BE2C (cell line): ENCODE measurements at regions not wholly inside any gene's neighbourhood (a gene's known extent, or its start where the extent isn't known, plus 50 kb on each side); places are given as distances from the start of the nearest gene placed in this dataset.
A peak's percentile ranks its signal among the peaks of the same experiment; 100 is the strongest.
"Not testable (repeated sequence)": the region's sequence is repeated elsewhere in the genome, so short reads cannot be mapped to it uniquely, and the experiment has no call there.

ENCODE experiments used
- DNase-seq: peaks from one replicate; pipeline ENCODE4 v3.0.0-alpha.2; 2020
- H3K27me3 ChIP-seq: fragments of 250-450 bp; sonication (Bioruptor Pico); 2 replicates; pipeline ENCODE4 v1.5.1; 2020; ENCODE audit warnings: mild to moderate bottlenecking
- H3K36me3 ChIP-seq: fragments of 250-450 bp; sonication (Bioruptor Pico); 2 replicates; pipeline ENCODE4 v1.5.1; 2020; ENCODE audit warnings: mild to moderate bottlenecking
- H3K4me1 ChIP-seq: fragments of 250-450 bp; sonication (Bioruptor Pico); 2 replicates; pipeline ENCODE4 v1.5.1; 2020
- H3K4me3 ChIP-seq: 2 replicates; pipeline ENCODE4 v1.5.1; 2011; ENCODE audit warnings: low read depth, low read length
- H3K9me3 ChIP-seq: fragments of 250-450 bp; sonication (Bioruptor Pico); 2 replicates; pipeline ENCODE4 v1.5.1; 2020
- TF ChIP-seq, protein P1 (sequence below): IDR thresholded peaks from 2 replicates; pipeline ENCODE4 v1.5.1; 2012; ENCODE audit warnings: mild to moderate bottlenecking, low read depth, low read length

DNA sequence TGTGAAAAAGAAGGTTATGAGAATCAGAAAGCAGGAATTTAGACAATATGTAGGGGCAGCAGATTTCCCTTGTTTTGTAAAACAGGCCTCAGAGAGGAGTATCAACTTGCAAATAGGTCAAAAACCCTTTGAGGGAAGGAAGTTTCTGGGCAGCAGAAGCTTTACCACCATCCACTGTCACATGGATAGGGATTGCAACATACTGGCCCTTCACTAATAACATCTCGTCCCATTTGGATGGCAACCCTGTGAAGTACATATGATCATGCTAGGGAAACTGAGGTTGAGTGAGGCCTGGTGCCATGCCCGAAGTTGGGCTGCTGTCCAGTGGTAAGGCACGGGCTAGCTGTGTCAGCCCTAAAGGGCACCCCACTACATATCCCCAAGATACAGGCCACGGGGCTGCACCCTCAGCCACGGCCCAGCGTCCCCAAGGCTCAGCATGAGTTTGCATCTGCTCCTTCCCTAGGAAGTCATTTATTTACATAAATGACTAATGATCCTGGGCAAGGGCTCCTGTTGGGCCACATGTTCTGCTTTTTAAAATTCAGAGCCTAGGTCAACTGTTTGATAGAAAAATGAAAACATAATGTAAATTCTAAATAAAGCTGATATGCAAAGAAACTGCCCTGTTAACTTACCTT, 310.4 kb upstream of the PLGLB1 start:
- H3K27me3 ChIP-seq, H3K9me3 ChIP-seq, H3K36me3 ChIP-seq, DNase-seq, H3K4me3 ChIP-seq, H3K4me1 ChIP-seq: not testable (repeated sequence)

DNA sequence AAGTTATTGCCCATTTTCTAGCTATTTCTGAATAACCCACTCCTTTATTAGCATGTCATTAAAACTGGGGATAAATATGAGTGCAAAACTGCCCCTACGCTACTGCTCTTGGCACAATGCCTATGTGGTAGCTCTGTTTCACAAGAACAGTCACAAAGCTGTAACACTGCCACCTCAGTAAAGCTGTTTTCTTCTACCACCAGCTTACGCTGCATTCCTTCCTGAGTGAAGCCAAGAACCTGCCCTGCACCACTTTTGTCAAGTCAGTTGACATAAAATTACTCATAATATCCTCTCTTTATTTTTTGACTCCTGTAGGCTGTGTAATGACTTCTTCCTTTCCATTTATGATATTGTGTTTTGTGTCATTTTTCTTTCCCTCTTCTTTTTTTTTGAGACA, 313.2 kb upstream of the PLGLB1 start:
- not testable (repeated sequence) for DNase-seq, H3K9me3 ChIP-seq, H3K4me3 ChIP-seq, H3K36me3 ChIP-seq, H3K27me3 ChIP-seq, H3K4me1 ChIP-seq

DNA sequence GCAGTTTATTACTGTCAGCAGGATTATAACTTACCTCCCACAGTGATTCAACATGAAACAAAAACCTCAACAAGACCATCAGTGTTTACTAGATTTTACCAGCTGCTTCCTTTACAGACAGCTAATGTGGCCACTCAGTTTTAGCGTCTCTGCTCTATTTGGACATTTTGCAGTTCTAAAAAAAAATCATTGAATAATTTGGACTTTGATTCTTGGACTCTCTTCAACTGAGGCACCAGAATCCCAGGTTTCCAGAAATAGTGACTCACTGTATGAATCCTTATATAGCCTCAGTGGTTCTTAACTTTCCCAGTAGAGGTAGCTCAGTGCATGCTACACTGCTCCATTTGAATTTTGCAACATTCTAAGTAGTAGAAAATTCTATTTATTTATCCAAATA, 317.4 kb upstream of the PLGLB1 start:
- H3K4me3 ChIP-seq, H3K9me3 ChIP-seq, H3K4me1 ChIP-seq, DNase-seq, H3K27me3 ChIP-seq, H3K36me3 ChIP-seq: not testable (repeated sequence)

DNA sequence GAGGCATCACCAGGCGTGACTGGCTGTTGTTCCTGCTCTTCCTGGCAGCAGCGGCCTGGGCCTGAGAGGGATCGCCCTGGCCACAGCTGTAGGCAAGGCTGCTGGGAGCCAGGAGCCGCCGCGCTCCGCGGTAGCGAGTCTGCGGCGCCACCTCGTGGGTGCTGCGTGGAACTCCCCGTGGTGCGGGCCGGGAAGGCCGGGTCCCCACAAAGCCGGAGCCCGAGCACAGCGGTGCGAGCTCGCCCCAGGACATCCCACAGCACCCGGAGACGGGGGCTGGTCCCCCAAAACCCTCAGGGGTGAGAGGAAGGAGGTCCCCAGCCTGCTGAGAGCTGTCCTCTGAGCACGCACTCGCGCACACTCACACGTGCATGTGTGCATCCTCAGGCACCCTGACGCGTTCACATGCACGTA, 320.0 kb upstream of the PLGLB1 start:
- not testable (repeated sequence) for H3K36me3 ChIP-seq, H3K9me3 ChIP-seq, H3K27me3 ChIP-seq, H3K4me3 ChIP-seq, H3K4me1 ChIP-seq
- TF ChIP-seq, protein P1, sequence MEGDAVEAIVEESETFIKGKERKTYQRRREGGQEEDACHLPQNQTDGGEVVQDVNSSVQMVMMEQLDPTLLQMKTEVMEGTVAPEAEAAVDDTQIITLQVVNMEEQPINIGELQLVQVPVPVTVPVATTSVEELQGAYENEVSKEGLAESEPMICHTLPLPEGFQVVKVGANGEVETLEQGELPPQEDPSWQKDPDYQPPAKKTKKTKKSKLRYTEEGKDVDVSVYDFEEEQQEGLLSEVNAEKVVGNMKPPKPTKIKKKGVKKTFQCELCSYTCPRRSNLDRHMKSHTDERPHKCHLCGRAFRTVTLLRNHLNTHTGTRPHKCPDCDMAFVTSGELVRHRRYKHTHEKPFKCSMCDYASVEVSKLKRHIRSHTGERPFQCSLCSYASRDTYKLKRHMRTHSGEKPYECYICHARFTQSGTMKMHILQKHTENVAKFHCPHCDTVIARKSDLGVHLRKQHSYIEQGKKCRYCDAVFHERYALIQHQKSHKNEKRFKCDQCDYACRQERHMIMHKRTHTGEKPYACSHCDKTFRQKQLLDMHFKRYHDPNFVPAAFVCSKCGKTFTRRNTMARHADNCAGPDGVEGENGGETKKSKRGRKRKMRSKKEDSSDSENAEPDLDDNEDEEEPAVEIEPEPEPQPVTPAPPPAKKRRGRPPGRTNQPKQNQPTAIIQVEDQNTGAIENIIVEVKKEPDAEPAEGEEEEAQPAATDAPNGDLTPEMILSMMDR: peak; percentile 30
- DNase-seq: peak; percentile 70

DNA sequence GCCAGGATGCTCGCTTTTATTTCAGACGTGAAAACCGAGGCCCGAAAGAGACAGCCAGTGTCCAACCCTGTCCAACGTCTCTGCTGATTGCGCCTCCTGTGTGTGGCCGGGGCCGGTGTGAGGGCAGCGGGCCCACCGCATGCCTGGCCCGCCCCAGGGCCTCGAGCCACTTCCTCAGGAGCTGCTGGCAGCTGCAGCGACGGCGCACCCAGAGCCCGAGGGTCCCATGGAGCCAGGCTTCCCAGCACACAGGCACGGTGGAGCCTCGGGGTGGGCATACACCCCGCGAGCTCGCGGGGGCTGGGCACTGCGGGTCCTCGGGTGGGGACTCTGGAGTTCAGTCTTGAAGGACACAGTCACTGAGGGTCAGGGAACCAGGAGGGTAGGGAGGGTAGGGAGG, 320.5 kb upstream of the PLGLB1 start:
- not testable (repeated sequence) for H3K9me3 ChIP-seq, H3K27me3 ChIP-seq, H3K4me3 ChIP-seq, H3K4me1 ChIP-seq, H3K36me3 ChIP-seq
- peak; percentile 11 for DNase-seq

DNA sequence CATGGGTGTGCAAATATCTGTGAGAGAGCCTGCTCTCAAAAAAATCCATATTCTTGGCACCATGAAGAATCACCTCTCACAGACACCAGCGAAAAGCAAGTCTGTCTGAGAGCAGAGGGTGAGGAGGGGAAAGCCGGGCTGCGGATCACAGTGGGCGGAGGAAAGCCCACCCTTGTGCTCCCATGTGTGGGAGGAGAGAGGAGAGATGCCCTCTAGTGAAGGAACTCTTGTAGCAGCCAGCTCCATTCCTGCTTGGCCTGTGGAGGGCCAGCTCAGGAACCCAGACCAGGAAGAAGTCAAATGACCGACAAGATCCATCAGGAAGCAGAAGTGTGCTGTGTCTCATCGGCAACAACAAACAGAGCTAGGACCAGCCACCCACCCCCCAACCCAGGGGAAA, 321.7 kb upstream of the PLGLB1 start:
- not testable (repeated sequence) for H3K36me3 ChIP-seq, H3K4me3 ChIP-seq, DNase-seq, H3K4me1 ChIP-seq, H3K9me3 ChIP-seq, H3K27me3 ChIP-seq

DNA sequence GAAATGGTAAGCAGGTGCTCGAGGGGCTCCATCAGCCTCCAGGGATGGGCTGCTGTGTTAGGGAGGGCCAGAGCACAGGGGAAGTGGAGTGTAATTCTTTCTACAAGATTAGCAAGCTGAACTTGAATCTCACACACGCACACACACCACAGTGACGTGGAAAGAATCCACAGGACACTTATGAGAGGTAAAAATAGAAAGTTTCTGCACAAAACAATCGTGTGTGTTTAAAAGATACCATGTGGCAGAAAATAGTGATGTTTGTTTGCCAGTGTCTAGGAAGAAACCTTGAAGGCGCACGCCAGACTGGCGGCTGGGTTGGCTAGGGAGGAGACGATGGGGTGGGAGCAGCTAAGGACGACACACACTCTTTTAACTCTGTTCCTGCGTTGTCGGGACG, 323.6 kb upstream of the PLGLB1 start:
- not testable (repeated sequence) for DNase-seq, H3K36me3 ChIP-seq, H3K9me3 ChIP-seq, H3K4me3 ChIP-seq, H3K4me1 ChIP-seq, H3K27me3 ChIP-seq

DNA sequence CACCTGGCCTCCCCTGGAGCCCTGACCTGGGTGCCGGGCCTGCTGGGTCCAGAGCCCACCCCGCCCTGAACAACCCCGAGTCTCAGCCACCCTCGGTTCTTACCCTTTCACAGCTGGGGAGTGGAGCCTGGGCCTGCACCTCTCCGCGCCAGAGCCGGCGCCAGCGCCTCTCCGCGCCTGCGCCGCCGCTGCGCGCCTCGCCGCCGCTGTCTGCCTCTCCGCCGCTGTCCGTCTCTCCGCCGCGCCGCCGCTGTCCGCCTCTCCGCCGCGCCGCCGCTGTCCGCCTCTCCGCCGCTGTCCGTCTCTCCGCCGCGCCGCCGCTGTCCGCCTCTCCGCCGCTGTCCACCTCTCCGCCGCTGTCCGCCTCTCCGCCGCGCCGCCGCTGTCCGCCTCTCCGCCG, 326.9 kb upstream of the PLGLB1 start:
- not testable (repeated sequence) for H3K9me3 ChIP-seq, H3K4me1 ChIP-seq, DNase-seq, H3K4me3 ChIP-seq, H3K27me3 ChIP-seq, H3K36me3 ChIP-seq

DNA sequence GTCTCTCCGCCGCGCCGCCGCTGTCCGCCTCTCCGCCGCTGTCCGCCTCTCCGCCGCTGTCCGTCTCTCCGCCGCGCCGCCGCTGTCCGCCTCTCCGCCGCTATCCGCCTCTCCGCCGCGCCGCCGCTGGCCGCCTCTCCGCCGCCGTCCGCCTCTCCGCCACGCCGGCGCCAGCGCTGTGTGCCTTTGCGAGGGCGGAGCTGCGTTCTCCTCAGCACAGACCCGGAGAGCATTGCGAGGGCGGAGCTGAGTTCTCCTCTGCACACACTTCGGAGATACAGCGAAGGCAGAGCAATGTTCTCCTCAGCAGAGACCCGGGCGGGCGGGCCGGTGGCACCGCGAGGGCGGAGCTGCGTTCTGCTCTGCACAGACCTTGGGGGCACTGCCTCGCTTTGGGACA, 327.4 kb upstream of the PLGLB1 start:
- not testable (repeated sequence) for H3K27me3 ChIP-seq, H3K9me3 ChIP-seq, DNase-seq, H3K36me3 ChIP-seq, H3K4me1 ChIP-seq, H3K4me3 ChIP-seq

DNA sequence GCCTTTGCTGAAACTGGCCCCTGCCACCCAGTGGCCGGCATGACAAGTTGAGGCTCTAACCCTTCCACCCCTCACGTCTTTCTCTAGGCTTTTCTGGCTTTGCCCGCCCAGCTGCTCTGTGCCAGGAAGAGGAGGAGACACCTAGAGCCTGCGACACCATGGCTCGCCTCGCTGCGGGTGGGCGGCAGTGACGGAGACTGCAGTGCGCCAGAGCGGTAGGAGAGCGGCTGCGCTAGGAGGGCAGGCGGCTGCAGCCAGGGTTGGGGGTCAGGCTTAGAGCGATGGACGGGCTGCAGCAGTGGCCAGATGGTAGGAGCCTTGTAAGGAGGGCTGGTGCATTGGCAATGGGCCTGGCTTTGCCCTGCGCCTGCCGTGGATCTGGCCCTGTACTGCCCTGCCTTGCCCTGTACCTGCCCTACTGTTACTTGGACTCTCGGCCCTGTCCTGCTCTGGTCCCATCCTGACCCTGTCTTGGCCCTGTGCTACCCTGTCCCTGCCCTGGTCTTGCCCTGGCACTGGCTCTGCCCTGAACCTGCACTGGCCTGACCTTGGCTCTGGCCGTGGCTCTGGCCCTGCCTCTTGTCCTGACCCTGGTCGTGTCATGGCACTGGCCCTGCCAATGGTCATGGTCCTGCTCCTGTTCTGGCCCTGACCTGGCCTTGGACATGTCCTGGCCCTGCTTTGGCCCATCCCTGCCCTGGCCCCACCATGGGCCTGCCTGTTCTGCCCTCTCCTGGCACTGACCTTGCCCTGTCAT, 330.7 kb upstream of the PLGLB1 start:
- H3K9me3 ChIP-seq, H3K4me3 ChIP-seq, H3K4me1 ChIP-seq, DNase-seq, H3K27me3 ChIP-seq, H3K36me3 ChIP-seq: not testable (repeated sequence)

DNA sequence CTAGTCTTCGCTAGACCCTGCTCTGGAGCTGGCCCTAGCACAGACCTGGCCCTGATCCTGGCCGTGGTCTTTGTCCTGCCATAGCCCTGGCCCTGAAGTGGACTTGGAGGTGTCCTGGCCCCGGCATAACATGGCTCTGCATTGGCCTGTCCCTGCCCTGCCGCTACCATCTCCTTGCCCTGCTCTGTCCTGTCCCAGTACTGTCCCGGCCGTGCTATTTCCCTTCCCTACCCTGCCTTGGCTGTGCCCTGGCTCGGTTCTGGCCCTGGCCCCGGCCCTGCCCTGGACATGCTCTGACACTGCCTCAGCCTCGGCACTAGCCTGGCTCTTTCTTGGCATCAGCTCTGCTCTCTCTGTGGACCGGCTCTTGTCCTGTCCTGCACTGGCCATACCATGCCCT, 331.8 kb upstream of the PLGLB1 start:
- not testable (repeated sequence) for H3K4me3 ChIP-seq, H3K4me1 ChIP-seq, H3K9me3 ChIP-seq, H3K36me3 ChIP-seq, H3K27me3 ChIP-seq, DNase-seq

DNA sequence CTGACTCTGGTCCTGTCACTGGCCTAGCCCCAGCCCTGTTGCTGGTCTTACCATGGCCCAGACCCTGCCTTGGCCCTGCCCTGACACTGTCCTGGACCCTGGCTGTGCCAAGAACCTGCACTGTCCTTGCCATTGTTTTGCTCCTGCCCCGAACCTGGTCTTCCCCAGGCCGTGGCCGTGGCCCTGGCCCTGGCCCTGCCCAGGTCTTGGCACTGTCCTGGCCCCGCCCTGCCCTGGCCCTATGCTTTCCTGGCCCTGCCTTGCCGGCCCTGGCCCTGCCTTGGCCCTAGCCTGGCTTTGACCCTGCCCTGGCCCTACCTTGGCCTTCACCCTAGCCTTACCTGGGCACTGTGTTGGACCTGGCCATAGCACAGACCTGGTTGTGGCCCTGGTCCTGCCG, 332.5 kb upstream of the PLGLB1 start:
- not testable (repeated sequence) for H3K9me3 ChIP-seq, H3K4me1 ChIP-seq, DNase-seq, H3K36me3 ChIP-seq, H3K27me3 ChIP-seq, H3K4me3 ChIP-seq

DNA sequence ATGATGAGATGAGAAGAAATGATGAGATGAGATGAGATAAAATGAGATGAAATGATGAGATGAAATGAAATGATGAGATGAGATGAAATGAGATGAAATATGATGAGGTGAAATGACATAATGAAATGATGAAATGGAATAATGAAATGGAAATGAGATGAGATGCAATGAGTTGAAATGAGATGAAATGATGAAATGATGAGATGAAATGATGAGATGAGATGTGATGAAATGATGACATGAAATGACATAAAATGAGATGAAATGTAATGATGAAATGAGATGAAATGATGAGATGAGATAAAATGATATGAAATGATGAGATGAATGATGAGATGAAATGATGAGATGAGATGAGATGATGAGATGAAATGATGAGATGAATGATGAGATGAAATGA, 338.6 kb upstream of the PLGLB1 start:
- H3K9me3 ChIP-seq, H3K36me3 ChIP-seq, H3K27me3 ChIP-seq, H3K4me3 ChIP-seq, DNase-seq, H3K4me1 ChIP-seq: not testable (repeated sequence)

DNA sequence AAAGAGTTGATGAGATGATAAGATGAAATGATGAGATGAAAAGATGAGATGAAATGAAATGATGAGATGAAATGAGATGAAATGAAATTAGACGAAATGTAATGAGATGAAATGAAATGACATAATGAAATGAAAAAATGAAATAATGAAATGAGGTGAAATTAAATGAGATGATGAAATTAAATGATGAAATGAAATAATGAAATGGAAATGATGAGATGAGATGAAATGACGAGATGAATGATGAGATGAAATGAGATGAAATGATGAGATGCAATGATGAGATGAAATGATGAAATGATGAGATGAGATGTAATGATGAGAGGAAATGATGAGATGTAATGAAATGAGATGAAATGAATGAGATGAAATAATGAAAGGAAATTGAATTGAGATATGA, 339.3 kb upstream of the PLGLB1 start:
- not testable (repeated sequence) for DNase-seq, H3K4me3 ChIP-seq, H3K9me3 ChIP-seq, H3K4me1 ChIP-seq, H3K27me3 ChIP-seq, H3K36me3 ChIP-seq

DNA sequence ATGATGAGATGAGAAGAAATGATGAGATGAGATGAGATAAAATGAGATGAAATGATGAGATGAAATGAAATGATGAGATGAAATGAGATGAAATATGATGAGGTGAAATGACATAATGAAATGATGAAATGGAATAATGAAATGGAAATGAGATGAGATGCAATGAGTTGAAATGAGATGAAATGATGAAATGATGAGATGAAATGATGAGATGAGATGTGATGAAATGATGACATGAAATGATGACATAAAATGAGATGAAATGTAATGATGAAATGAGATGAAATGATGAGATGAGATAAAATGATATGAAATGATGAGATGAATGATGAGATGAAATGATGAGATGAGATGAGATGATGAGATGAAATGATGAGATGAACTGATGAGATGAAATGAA, 340.2 kb upstream of the PLGLB1 start:
- not testable (repeated sequence) for H3K36me3 ChIP-seq, H3K4me3 ChIP-seq, H3K9me3 ChIP-seq, H3K27me3 ChIP-seq, DNase-seq, H3K4me1 ChIP-seq

DNA sequence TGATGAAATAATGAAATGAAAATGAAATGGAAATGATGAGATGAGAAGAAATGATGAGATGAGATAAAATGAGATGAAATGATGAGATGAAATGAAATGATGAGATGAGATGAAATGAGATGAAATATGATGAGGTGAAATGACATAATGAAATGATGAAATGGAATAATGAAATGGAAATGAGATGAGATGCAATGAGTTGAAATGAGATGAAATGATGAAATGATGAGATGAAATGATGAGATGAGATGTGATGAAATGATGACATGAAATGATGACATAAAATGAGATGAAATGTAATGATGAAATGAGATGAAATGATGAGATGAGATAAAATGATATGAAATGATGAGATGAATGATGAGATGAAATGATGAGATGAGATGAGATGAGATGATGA, 342.7 kb upstream of the PLGLB1 start:
- not testable (repeated sequence) for H3K27me3 ChIP-seq, H3K4me3 ChIP-seq, DNase-seq, H3K9me3 ChIP-seq, H3K36me3 ChIP-seq, H3K4me1 ChIP-seq
